Muscle layer of duodenum (tissue), 2 donors: ENCODE measurements at regions not wholly inside any gene's neighbourhood (a gene's known extent, or its start where the extent isn't known, plus 50 kb on each side); places are given as distances from the start of the nearest gene placed in this dataset.

Source experiments
- H3K27ac ChIP-seq: one replicate; pipeline ENCODE4 v1.7.0; 2013; ENCODE audit warnings: mild to moderate bottlenecking, low read length
- H3K27me3 ChIP-seq: one replicate; pipeline ENCODE4 v1.7.0; 2013; ENCODE audit warnings: low read depth, mild to moderate bottlenecking, control low read depth, low read length
- H3K36me3 ChIP-seq, 2 donors: one replicate each; pipeline ENCODE4 v1.7.0; 2013; ENCODE audit warnings: low read length in 2 of 2, control low read depth in 1 of 2, mild to moderate bottlenecking in 1 of 2; ENCODE audit not compliant: insufficient read depth in 2 of 2, control insufficient read depth in 1 of 2
- H3K4me1 ChIP-seq, 2 donors: one replicate each; pipeline ENCODE4 v1.7.0; 2013; ENCODE audit warnings: low read length in 2 of 2, mild to moderate bottlenecking in 2 of 2, control low read depth in 1 of 2, moderate library complexity in 1 of 2; ENCODE audit not compliant: insufficient read depth in 2 of 2, control insufficient read depth in 1 of 2
- H3K4me3 ChIP-seq, 2 donors: one replicate each; pipeline ENCODE4 v1.7.0; 2013; ENCODE audit warnings: low read length in 2 of 2, low read depth in 1 of 2, mild to moderate bottlenecking in 1 of 2
- H3K9me3 ChIP-seq, 2 donors: one replicate each; pipeline ENCODE4 v1.7.0; 2013; ENCODE audit warnings: low read length in 2 of 2, control low read depth in 1 of 2, mild to moderate bottlenecking in 1 of 2; ENCODE audit not compliant: control insufficient read depth in 1 of 2
- donor health status: healthy.

DNA sequence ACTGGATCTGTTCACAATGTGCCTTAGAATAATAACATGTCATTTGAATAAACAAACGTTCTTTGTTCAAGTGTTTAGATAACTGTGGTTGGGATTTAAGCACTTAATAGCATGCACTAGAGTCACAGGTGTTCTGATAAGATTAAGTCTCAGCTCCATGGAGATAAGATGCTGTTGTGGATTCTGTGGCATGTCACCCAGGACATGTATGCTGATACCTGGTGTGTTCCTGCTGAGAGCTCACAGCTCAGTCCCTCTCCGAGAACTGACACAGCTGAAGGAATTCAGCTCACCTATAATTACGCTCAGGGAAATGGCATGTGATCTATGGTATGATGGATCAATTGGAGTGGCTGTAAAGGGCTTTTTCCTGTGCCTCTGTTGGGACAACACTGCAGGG lies 75.4 kb upstream of the ST6GAL2 start:
- Histone ChIP-seq H3K4me1 (no peaks in the 10 kb centered on the region), H3K4me3 (no peak overlapping the region), H3K36me3 (no peaks in the 10 kb centered on the region), H3K27me3 (no peaks in the 10 kb centered on the region), H3K27ac (no peak overlapping the region), H3K9me3 (no peaks in the 10 kb centered on the region)

DNA sequence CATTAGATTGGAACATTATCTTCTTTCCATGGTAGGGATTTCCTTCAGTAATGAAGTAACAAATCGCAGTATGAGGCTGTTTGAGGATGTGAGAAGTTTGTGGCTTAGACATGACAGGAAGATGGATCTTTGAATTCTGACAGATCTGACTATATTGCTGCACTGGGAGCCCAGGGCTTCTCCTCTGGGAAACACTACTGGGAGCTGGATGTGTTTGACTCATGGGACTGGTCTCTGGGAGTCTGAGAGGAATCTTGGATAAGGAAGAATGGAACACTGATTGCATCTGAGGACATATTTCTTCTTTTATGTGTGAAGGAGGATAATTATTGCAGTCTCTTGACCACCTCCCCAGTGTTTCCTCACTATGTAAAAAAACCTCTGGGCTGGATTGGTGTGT lies 77.2 kb upstream of the ST6GAL2 start:
- Histone ChIP-seq H3K9me3 (no peaks in the 10 kb centered on the region), H3K27ac (no peak overlapping the region), H3K4me1 (no peaks in the 10 kb centered on the region), H3K27me3 (no peaks in the 10 kb centered on the region), H3K4me3 (no peak overlapping the region), H3K36me3 (no peaks in the 10 kb centered on the region)

DNA sequence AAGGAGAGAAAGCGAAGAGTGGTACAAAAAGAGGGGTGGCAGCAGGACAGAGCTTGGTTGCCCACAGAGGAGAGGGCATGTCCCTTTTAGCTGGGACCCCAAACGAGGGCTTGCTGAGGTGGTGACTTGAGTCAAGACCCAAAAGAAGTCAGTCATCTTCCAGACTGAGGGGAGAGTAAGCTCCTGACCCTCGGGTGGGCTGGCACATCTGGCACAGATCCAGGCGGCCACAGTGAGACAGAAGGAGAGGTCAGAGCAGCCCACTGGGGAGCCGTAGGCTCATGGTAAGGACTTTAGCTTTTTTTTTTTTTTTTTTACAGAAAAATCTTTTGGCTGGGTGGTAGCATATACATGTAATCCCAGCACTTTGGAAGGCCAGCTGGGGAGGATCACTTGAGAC lies 77.9 kb upstream of the ST6GAL2 start:
- no peaks in the 10 kb centered on the region for H3K9me3 ChIP-seq
- H3K27me3 ChIP-seq, result no peaks in the 10 kb centered on the region
- no peak overlapping the region for H3K27ac ChIP-seq
- H3K4me1 ChIP-seq, result no peaks in the 10 kb centered on the region
- no peaks in the 10 kb centered on the region for H3K36me3 ChIP-seq
- no peak overlapping the region for H3K4me3 ChIP-seq

DNA sequence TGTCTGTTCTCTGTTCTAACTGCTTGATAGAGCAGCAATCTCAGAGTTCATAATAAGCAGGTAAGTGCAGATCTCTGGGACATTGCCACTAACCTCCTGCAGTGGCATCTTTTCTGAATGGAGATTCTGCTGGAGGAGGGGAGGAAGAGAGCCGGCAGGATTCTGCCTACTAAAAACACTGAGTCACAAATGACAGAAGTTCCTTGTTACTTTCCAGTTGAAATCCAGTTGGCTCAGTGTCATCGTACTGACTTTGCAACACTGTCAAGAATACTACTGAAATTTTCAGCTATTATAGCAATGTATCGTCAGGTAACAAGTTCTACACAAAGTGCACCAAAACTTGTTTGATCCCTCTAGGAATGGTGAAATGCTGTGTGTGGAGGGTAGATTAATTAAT lies 79.6 kb upstream of the ST6GAL2 start:
- H3K9me3 ChIP-seq, result no peaks in the 10 kb centered on the region
- no peaks in the 10 kb centered on the region for H3K36me3 ChIP-seq
- H3K4me1 ChIP-seq, result no peaks in the 10 kb centered on the region
- no peak overlapping the region for H3K27ac ChIP-seq
- no peak overlapping the region for H3K4me3 ChIP-seq
- H3K27me3 ChIP-seq, result no peaks in the 10 kb centered on the region

DNA sequence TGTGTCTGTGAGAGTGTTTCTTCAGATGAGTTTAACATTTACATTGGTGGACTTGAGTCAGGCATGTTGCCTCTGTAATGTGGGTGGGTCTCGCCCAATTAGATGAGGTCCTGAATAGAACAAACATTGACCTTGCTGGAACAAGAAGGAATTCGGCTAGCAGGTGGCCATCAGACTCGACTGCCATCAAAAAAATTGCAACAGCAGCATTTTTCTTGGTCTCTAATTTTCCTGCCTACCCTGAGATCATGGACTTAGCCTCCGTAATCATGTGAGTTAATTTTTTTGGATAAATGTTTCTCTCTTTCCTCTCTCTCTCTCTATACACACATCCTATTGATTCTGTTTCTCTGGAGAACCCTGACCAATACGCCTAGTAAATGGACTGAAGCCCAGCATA lies 83.8 kb upstream of the ST6GAL2 start:
- no peaks in the 10 kb centered on the region for H3K9me3 ChIP-seq
- no peak overlapping the region for H3K27ac ChIP-seq

DNA sequence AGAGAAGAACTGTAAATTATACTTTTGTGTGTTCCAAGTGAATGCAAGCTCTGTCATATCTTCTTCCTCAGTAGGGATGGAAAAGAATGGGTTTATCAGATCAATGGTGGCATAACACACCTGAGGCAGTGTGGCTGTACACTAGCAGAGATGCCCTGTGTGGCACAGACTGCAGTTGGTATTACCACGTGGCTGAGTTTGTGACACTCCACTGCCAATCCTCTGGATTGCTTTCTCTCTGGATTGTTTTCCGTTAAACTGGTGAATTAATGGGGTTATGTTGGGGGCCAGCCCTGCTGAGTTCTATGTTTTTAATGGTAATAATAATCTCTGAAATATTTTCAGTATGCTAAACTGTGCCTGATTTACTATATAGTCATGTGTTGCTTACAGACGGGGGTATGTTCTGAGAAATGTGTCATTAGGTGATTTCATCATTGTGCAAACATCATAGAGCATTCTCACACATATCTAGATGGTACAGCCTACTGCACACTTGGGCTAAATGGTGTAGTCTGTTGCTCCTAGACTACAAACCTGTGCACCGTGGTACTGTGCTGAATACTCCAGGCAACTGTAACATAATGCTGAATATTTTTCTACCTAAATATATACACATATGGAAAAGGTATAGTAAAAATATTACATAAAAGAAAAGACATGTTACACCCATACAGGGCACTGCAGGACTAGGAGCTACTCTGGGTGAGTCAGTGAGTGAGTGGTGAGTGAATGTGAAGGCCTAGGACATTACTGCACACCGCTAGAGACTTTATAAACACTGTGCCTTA lies 84.7 kb upstream of the ST6GAL2 start:
- Histone ChIP-seq H3K9me3 (no peaks in the 10 kb centered on the region), H3K27ac (no peak overlapping the region), H3K27me3 (no peaks in the 10 kb centered on the region), H3K4me3 (no peak overlapping the region), H3K36me3 (no peaks in the 10 kb centered on the region), H3K4me1 (no peaks in the 10 kb centered on the region)

More for the DNA sequence above, 83.8 kb upstream of the ST6GAL2 start:
- H3K36me3 ChIP-seq, result no peaks in the 10 kb centered on the region
- H3K27me3 ChIP-seq, result no peaks in the 10 kb centered on the region
- no peaks in the 10 kb centered on the region for H3K4me1 ChIP-seq
- H3K4me3 ChIP-seq, result no peak overlapping the region

DNA sequence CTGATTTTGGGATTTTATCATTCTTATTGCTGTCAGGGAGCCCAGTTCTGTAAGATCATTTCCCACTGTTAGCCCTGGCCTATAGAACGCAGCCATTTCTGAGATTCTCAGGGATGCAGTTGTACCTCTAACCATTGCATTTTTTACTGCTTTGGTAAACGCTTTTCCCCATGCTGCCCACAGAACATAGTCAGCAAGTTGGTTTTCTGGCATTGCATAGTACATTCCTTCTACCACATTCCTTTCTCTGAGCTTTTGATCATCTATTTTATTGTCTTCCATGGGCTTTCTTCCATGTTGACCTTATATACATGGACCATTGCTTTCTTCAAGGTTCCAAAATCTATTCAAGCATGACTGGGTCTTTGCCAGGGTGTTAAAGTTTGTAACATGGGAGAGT lies 86.8 kb upstream of the ST6GAL2 start:
- Histone ChIP-seq H3K27me3 (no peaks in the 10 kb centered on the region), H3K4me3 (no peak overlapping the region)

DNA sequence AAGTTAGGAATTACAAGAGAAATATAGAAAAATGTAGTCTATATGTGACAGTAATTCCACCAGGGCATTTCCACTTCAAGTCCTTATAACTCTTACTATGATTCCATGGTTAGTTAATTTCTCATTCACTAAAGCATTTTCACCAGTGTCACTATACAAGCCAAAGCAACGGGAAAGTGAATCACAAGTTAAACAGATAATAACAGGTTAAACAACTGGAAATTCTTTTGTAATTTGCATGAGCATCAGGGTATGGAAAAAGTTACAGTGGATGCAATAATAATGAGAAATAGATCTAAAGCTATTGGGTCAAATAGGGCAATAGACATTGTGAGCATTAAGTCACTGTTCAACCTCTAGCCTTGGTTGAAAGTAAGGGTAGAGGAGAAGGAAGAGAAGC lies 88.9 kb upstream of the ST6GAL2 start:
- no peak overlapping the region for H3K4me3 ChIP-seq
- H3K27ac ChIP-seq, result no peak overlapping the region
- no peaks in the 10 kb centered on the region for H3K27me3 ChIP-seq
- H3K36me3 ChIP-seq, result no peaks in the 10 kb centered on the region
- H3K4me1 ChIP-seq, result no peaks in the 10 kb centered on the region
- H3K9me3 ChIP-seq, result no peaks in the 10 kb centered on the region

More for the DNA sequence above, 86.8 kb upstream of the ST6GAL2 start:
- Histone ChIP-seq H3K4me1 (no peaks in the 10 kb centered on the region), H3K27ac (no peak overlapping the region), H3K9me3 (no peaks in the 10 kb centered on the region), H3K36me3 (no peaks in the 10 kb centered on the region)

DNA sequence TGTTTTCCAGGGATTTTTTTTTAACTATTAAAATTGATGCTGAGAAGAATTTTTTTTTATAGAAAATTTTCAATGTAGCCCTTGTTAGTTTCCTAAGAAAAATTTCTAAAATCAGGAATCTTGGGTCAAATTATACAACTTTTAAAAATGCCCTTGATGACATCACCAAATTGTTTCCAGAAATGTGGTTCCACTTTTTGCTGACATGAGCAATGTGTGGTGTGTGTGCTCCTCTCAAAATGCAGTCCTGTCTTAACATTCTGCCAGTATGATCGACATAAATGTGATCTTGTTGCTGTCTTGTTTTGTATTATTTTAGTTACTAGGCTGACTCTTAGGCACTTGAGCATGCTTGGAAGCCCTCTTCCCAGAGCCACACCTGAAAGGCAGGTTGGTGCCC lies 89.7 kb upstream of the ST6GAL2 start:
- H3K36me3 ChIP-seq, result no peaks in the 10 kb centered on the region
- no peaks in the 10 kb centered on the region for H3K9me3 ChIP-seq
- H3K27ac ChIP-seq, result no peak overlapping the region
- no peaks in the 10 kb centered on the region for H3K4me1 ChIP-seq
- no peaks in the 10 kb centered on the region for H3K27me3 ChIP-seq
- H3K4me3 ChIP-seq, result no peak overlapping the region

DNA sequence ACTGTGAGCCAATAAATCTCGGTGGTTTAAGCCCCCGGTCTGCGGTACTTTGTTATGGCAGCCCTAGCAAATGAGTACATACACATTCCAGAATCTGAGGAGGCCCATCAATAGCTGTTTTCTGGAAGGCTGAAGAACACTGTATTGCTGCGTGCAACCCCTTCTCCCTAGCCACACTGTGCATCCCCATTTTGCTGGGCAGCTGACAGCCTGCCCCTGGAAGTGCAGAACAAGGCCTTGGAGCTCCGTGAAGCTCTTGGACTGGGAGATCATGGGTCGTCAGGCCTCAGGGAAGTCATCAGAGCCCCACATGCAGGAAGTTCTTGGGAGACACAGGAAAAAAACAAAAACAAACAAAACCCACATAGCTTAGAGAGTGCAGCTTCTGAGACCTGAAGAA lies 90.6 kb upstream of the ST6GAL2 start:
- H3K36me3 ChIP-seq, result no peaks in the 10 kb centered on the region
- H3K27me3 ChIP-seq, result no peaks in the 10 kb centered on the region
- no peaks in the 10 kb centered on the region for H3K9me3 ChIP-seq
- no peaks in the 10 kb centered on the region for H3K4me1 ChIP-seq
- no peak overlapping the region for H3K4me3 ChIP-seq
- no peak overlapping the region for H3K27ac ChIP-seq

DNA sequence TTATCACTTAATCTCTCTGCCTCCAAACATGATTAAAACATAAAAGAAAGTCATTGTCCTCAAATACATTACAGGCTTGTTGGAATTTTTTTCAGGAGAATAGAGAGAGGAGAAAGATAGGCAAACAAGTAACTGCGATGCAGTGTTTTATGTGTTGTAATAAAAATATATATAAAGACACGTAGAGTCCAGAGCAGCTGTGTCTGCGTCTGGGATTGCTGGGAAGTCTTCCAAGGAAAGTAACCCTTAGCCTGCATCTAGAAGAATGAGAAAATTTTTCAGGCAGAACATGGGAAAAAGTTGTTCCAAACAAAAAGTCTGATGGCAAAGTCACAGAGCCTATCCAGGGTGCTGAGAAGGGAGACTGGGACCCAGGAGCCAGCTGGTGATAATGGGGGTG lies 91.8 kb upstream of the ST6GAL2 start:
- Histone ChIP-seq H3K27me3 (no peaks in the 10 kb centered on the region), H3K4me1 (no peaks in the 10 kb centered on the region), H3K36me3 (no peaks in the 10 kb centered on the region), H3K4me3 (no peak overlapping the region), H3K27ac (no peak overlapping the region), H3K9me3 (no peaks in the 10 kb centered on the region)

DNA sequence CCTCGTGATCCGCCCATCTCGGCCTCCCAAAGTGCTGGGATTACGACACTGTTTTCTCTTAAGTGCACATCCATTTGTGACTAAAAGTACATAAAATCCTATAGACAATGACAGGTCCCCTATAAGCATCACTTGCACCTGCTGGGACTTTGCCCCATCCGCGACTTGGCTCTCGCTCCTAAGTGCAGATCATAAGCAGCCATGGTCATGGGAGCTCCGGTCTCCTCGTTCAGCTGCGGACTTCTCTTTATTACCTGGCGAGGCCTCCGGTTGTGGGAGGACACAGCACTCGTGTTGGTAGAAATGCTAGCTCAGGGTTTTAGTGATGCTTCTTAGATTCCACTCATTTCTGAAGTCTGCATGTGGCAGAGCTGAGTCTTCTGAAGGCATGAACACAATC lies 92.7 kb upstream of the ST6GAL2 start:
- no peaks in the 10 kb centered on the region for H3K36me3 ChIP-seq
- no peak overlapping the region for H3K27ac ChIP-seq
- H3K27me3 ChIP-seq, result no peaks in the 10 kb centered on the region
- H3K4me3 ChIP-seq, result no peak overlapping the region
- H3K9me3 ChIP-seq, result no peaks in the 10 kb centered on the region
- H3K4me1 ChIP-seq, result no peaks in the 10 kb centered on the region
